ENCODE measurements at regions not wholly inside any gene's neighbourhood (a gene's known extent, or its start where the extent isn't known, plus 50 kb on each side); places are given as distances from the start of the nearest gene placed in this dataset.
"Not testable (repeated sequence)": the region's sequence is repeated elsewhere in the genome, so short reads cannot be mapped to it uniquely, and the experiment has no call there.

DNA sequence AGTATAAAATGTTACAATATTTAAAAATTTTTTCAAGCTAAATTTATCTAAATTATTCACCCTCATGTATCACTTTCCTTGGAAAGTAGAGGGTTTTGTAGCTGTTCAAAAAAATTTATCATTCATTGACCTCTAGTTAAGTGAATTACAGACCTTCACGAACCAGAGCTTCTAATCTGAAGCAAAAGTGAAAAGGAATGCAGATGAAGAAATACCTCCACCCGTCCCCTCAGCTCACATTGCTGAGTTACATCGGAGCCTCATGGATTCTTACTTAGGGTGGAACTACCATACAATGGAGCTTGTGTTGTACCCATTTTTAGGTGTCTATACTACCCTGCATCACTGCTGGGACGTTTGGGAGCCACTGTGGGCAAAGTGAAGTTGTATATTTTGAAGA, 146.2 kb upstream of the NEDD9 start:
- peaks cover 0 to 53% (median 4%) of the 10 kb centered on the region in 6 donors for H3K36me3 ChIP-seq
- TF ChIP-seq POLR2A (IDR thresholded peaks at IDR 0.05) (no peak), POLR2AphosphoS5 (IDR thresholded peaks at IDR 0.05) (no peak)
- TF ChIP-seq, protein P1, sequence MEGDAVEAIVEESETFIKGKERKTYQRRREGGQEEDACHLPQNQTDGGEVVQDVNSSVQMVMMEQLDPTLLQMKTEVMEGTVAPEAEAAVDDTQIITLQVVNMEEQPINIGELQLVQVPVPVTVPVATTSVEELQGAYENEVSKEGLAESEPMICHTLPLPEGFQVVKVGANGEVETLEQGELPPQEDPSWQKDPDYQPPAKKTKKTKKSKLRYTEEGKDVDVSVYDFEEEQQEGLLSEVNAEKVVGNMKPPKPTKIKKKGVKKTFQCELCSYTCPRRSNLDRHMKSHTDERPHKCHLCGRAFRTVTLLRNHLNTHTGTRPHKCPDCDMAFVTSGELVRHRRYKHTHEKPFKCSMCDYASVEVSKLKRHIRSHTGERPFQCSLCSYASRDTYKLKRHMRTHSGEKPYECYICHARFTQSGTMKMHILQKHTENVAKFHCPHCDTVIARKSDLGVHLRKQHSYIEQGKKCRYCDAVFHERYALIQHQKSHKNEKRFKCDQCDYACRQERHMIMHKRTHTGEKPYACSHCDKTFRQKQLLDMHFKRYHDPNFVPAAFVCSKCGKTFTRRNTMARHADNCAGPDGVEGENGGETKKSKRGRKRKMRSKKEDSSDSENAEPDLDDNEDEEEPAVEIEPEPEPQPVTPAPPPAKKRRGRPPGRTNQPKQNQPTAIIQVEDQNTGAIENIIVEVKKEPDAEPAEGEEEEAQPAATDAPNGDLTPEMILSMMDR (IDR thresholded peaks at IDR 0.05 in 8 of 11, conservative IDR thresholded peaks at IDR 0.05 in 3 of 11) = no peak
- H3K4me1 ChIP-seq = peaks cover 35 to 98% (median 85%) of the 10 kb centered on the region in 6 donors
- peak overlapping the region in 1 of 8 donors; percentile 6 for H3K4me3 ChIP-seq
- intact Hi-C loops (cut with DNase I; ENCODE audit: low total_unique reads) = no loop called here
- H3K9me3 ChIP-seq = no peaks in the 10 kb centered on the region
- WGBS, 5 donors = 76 to 94% (median 85%) methylated on average over 4 of the region's 4 CpGs
- peak overlapping the region in 2 of 8 donors; percentile 91 to 97 for H3K27ac ChIP-seq
- no peaks in the 10 kb centered on the region for H3K27me3 ChIP-seq (replicated peaks in 1 of 7)
- no peak for DNase-seq

DNA sequence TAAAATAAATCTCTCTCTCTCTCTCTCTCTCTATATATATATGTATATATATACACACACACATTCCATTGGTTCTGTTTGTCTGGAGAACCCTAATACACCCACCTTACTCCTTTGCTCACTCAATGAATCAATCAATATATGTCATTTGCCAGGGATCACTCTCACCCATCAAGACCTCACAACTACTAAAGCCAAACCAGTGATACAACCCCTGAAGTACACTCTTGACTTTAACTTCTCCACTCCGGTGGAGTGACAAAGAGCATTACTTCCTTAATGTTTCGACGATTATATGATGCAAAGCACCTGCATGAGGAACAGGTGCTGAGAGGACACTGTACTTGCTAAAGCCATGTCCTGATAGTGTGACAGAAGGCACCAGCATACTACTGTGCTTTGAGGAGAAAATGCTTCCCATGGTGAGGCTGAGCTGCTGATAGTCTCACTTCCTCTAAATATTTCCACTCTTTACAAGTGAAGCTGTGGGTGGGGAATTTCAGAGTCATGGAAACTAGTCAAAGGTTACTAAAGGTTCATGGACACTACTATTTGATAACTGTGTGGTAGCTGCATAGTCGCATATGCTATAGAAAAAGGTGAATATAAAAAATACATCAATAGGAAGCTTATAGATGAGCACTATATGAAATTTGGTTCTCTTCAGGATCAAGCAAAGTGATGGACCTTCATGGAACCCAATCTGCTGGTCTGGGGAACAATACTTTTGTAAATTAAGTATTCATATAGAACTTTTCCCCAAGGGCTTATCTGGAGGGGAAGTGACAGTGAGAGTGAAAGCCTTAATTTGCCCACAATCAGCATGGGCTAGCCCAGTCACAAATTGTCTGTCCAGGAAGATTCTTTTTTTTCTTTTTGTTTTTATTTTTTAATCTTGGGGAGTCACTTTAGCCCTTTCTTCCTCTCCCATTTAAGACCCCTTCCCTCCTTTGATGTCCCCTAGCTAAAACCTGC, 141.9 kb upstream of the NEDD9 start:
- peaks cover 23 to 100% (median 94%) of the 10 kb centered on the region in 6 donors for H3K4me1 ChIP-seq
- 40 to 58% (median 44%) methylated on average over 4 of the region's 4 CpGs for WGBS, 5 donors
- intact Hi-C loops (cut with DNase I; ENCODE audit: low total_unique reads) = no loop called here

DNA sequence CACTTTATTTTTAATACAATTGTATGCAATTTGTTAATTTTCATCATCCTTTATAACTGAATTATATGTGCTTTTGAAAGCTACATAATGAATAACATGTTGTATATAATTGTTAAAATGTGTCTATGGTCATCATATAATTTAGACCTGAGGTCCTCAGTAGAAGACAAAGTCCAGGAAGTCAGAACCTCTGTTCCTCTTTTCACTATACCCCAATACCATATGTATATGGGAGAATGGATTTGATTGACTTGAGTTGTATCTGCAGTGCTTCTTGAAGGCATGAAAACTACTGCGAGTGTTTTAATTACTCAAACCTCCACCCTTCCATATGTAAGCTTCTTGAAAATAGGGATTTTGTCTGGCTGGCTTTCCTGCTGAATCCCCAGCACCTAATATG, 140.7 kb upstream of the NEDD9 start:
- Histone ChIP-seq H3K4me3 (no peak overlapping the region), H3K4me1 (peaks cover 23 to 100% (median 89%) of the 10 kb centered on the region in 6 donors), H3K36me3 (peaks cover 0 to 43% (median 4%) of the 10 kb centered on the region in 6 donors), H3K9me3 (no peaks in the 10 kb centered on the region), H3K27ac (peak overlapping the region; percentile 17 to 97 (median 70)), H3K27me3 (replicated peaks in 1 of 7) (no peaks in the 10 kb centered on the region)
- intact Hi-C loops (cut with DNase I; ENCODE audit: low total_unique reads) = no loop called here
- WGBS, 5 donors = 90 to 97% (median 94%) methylated on average over 1 of the region's 1 CpG
- no peak for TF ChIP-seq POLR2A (IDR thresholded peaks at IDR 0.05)
- TF ChIP-seq, protein P1 (IDR thresholded peaks at IDR 0.05 in 8 of 11, conservative IDR thresholded peaks at IDR 0.05 in 3 of 11) = no peak
- TF ChIP-seq POLR2AphosphoS5 (IDR thresholded peaks at IDR 0.05) = no peak
- no peak for DNase-seq

More for the DNA sequence above, 141.9 kb upstream of the NEDD9 start:
- H3K36me3 ChIP-seq = peaks cover 0 to 54% (median 4%) of the 10 kb centered on the region in 6 donors
- peak overlapping the region; percentile 17 to 97 (median 70) for H3K27ac ChIP-seq
- TF ChIP-seq POLR2A (IDR thresholded peaks at IDR 0.05) (no peak), POLR2AphosphoS5 (IDR thresholded peaks at IDR 0.05) (peak in 1 of 3 donors; percentile 84)
- H3K9me3 ChIP-seq = no peaks in the 10 kb centered on the region
- no peaks in the 10 kb centered on the region for H3K27me3 ChIP-seq (replicated peaks in 1 of 7)
- H3K4me3 ChIP-seq = peak overlapping the region in 1 of 8 donors; percentile 28
- DNase-seq = no peak

DNA sequence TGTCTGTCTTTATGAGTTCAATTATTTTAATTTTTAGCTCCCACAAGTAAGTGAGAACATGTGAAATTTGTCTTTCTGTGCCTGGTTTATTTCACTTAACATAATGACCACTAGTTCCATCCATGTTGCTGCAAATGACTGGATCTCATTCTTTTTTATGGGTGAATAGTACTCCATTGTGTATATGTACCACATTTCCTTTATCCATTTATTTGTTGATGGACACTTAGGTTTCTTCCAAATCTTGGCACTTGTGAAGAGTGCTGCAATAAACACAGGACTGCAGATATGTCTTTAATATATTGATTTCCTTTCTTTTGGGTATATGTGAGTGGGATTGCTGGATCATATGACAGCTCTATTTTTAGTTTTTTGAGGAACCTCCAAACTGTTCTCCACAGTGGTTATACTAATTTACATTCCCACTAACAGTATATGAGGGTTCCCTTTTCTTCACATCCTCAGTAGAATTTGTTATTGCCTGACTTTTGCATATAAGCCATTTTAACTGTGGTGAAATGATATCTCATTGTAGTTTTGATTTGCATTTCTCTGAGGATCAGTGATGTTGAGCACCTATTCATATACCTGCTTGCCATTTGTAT, 139.8 kb upstream of the NEDD9 start:
- Histone ChIP-seq H3K4me1 (peaks cover 31 to 100% (median 89%) of the 10 kb centered on the region in 6 donors), H3K36me3 (peaks cover 0 to 34% (median 4%) of the 10 kb centered on the region in 6 donors), H3K27ac (peak overlapping the region in 5 of 8 donors; percentile 27 to 97 (median 74))
- intact Hi-C loops (cut with DNase I; ENCODE audit: low total_unique reads); H3K27me3 ChIP-seq (replicated peaks in 1 of 7); DNase-seq; H3K9me3 ChIP-seq; H3K4me3 ChIP-seq: not testable (repeated sequence)
